ENCODE measurements at regions not wholly inside any gene's neighbourhood (a gene's known extent, or its start where the extent isn't known, plus 50 kb on each side); places are given as distances from the start of the nearest gene placed in this dataset.

DNA sequence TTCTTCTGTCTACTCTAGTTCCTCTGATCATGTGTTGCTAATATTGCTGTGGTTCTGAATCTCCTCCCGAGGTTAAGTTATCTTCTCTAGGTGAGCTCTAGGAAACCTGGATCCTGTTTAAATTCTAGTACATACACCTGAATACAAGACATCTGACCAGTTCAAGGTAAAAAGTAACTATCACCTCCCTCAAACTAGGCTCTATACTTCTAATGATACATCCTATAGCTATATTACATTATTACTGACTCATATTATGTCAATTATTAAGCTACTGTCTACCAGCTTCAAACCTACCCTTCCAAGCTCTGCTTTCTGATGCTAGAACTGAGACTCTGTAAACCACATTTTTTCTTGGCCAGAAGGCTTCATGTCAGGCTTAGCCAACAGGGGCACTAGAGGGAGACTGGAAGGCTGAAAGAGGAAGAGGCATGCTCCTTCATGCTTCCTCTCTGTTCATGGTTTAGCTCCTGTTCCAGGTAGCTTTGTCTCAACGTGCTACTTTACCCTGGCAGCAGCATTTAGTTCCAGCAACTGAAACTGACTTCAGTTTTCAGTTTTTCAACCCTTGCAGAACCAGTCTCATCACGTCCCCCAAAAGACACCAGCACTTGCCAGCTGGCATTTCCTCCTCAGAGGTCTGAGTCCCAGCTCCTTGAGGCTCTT, 148.4 kb upstream of the TOP1 start:
- DNase-seq = no peak
- Mint-ChIP-seq H3K4me3 (no peak overlapping the region), H3K36me3 (ENCODE audit: low read depth) (no peaks in the 10 kb centered on the region), H3K27me3 (ENCODE audit: insufficient read depth) (peaks cover 2% of the 10 kb centered on the region), H3K9me3 (peaks cover 7% of the 10 kb centered on the region), H3K27ac (no peak overlapping the region), H3K4me1 (no peaks in the 10 kb centered on the region)
- H3K27ac ChIP-seq (ENCODE audit: low read depth, low read length) = no peak overlapping the region
- H3K4me3 ChIP-seq (ENCODE audit: low read length) = no peak overlapping the region
- WGBS, 2 experiments (ENCODE audit: insufficient coverage in 1 of 2, insufficient read length in 1 of 2) = 79 to 87% methylated on average over 3 of the region's 3 CpGs
- TF ChIP-seq CTCF (conservative IDR thresholded peaks at IDR 0.05) = peak; percentile 45
- no peak overlapping the region for H3K9ac ChIP-seq (ENCODE audit: extremely low read depth, low read length, poor library complexity, severe bottlenecking)
- H3K36me3 ChIP-seq (ENCODE audit: control insufficient read depth, insufficient read depth, low read length) = no peaks in the 10 kb centered on the region
- no peaks in the 10 kb centered on the region for H3K4me1 ChIP-seq (ENCODE audit: control insufficient read depth, insufficient read depth, low read length)
- H3K27me3 ChIP-seq (ENCODE audit: control insufficient read depth, insufficient read depth, low read length, poor library complexity, severe bottlenecking) = no peaks in the 10 kb centered on the region
- H3K9me3 ChIP-seq (ENCODE audit: control insufficient read depth, low read length) = peaks cover 10% of the 10 kb centered on the region

DNA sequence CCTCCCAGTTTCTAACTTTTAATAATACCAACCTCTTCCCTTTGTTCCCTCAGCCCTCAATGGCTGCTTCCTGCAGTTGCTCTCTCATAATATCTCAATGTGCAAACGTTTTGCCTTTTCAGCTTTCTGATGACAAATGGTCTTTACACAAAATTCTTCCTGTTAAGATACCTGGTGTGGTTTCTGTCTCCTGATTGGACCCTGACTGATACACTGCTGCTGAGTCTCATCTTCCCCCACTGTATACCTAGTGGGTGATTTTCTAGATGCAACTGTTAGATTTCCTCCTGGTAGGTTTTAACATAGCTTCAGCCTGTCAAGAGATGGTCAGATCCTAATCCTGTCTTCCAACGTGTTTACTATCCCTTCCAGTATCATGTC, 147.9 kb upstream of the TOP1 start:
- H3K9me3 Mint-ChIP-seq = peaks cover 7% of the 10 kb centered on the region
- TF ChIP-seq CTCF (conservative IDR thresholded peaks at IDR 0.05) = no peak
- Histone ChIP-seq H3K36me3 (ENCODE audit: control insufficient read depth, insufficient read depth, low read length) (no peaks in the 10 kb centered on the region), H3K27me3 (ENCODE audit: control insufficient read depth, insufficient read depth, low read length, poor library complexity, severe bottlenecking) (no peaks in the 10 kb centered on the region), H3K9ac (ENCODE audit: extremely low read depth, low read length, poor library complexity, severe bottlenecking) (no peak overlapping the region), H3K4me3 (ENCODE audit: low read length) (no peak overlapping the region), H3K4me1 (ENCODE audit: control insufficient read depth, insufficient read depth, low read length) (no peaks in the 10 kb centered on the region), H3K27ac (ENCODE audit: low read depth, low read length) (no peak overlapping the region), H3K9me3 (ENCODE audit: control insufficient read depth, low read length) (peaks cover 10% of the 10 kb centered on the region)
- H3K27me3 Mint-ChIP-seq (ENCODE audit: insufficient read depth) = peaks cover 4% of the 10 kb centered on the region
- no peak overlapping the region for H3K4me3 Mint-ChIP-seq
- H3K4me1 Mint-ChIP-seq = no peaks in the 10 kb centered on the region
- H3K36me3 Mint-ChIP-seq (ENCODE audit: low read depth) = no peaks in the 10 kb centered on the region
- DNase-seq = no peak
- WGBS, 2 experiments (ENCODE audit: insufficient coverage in 1 of 2, insufficient read length in 1 of 2) = 88 to 92% methylated on average over 2 of the region's 2 CpGs
- no peak overlapping the region for H3K27ac Mint-ChIP-seq

DNA sequence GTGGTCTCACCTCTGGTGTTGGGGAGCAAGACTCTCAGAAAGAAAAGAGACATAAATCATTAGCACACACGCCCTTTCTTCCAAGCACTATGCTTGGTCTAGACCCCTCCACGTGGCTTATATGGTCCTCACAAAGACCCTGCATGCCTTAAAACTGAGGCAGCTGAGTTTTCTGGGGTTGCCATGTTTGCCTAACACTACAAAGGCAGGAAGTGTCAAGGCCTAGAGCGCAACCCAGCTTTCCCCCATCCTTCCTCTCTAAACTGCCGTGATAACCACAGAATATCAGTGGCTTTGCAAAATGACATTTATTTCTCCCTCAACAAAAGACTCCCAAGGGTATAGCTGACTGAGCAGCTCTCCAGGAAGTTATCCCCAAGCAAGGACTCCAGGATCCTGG, 146.5 kb upstream of the TOP1 start:
- H3K9me3 Mint-ChIP-seq = peaks cover 7% of the 10 kb centered on the region
- no peak overlapping the region for H3K4me3 ChIP-seq (ENCODE audit: low read length)
- no peak overlapping the region for H3K27ac ChIP-seq (ENCODE audit: low read depth, low read length)
- peaks cover 10% of the 10 kb centered on the region for H3K9me3 ChIP-seq (ENCODE audit: control insufficient read depth, low read length)
- H3K27me3 ChIP-seq (ENCODE audit: control insufficient read depth, insufficient read depth, low read length, poor library complexity, severe bottlenecking) = no peaks in the 10 kb centered on the region
- H3K9ac ChIP-seq (ENCODE audit: extremely low read depth, low read length, poor library complexity, severe bottlenecking) = no peak overlapping the region
- no peaks in the 10 kb centered on the region for H3K36me3 Mint-ChIP-seq (ENCODE audit: low read depth)
- peaks cover 4% of the 10 kb centered on the region for H3K27me3 Mint-ChIP-seq (ENCODE audit: insufficient read depth)
- H3K4me1 Mint-ChIP-seq = no peaks in the 10 kb centered on the region
- WGBS, 2 experiments (ENCODE audit: insufficient coverage in 1 of 2, insufficient read length in 1 of 2) = 82 to 91% methylated on average over 3 to 4 of the region's 4 CpGs
- no peaks in the 10 kb centered on the region for H3K4me1 ChIP-seq (ENCODE audit: control insufficient read depth, insufficient read depth, low read length)
- DNase-seq = no peak
- no peak for TF ChIP-seq CTCF (conservative IDR thresholded peaks at IDR 0.05)
- no peaks in the 10 kb centered on the region for H3K36me3 ChIP-seq (ENCODE audit: control insufficient read depth, insufficient read depth, low read length)
- no peak overlapping the region for H3K4me3 Mint-ChIP-seq
- H3K27ac Mint-ChIP-seq = no peak overlapping the region
